IPS DF 4.7 (cell line): ENCODE measurements at regions not wholly inside any gene's neighbourhood (a gene's known extent, or its start where the extent isn't known, plus 50 kb on each side); places are given as distances from the start of the nearest gene placed in this dataset.
"Not testable (repeated sequence)": the region's sequence is repeated elsewhere in the genome, so short reads cannot be mapped to it uniquely, and the experiment has no call there.

Experiments used
- DNase-seq: peaks from one replicate; pipeline ENCODE4 v3.0.0-alpha.2; 2013; ENCODE audit warnings: low spot score; ENCODE audit errors: extremely low read depth

DNA sequence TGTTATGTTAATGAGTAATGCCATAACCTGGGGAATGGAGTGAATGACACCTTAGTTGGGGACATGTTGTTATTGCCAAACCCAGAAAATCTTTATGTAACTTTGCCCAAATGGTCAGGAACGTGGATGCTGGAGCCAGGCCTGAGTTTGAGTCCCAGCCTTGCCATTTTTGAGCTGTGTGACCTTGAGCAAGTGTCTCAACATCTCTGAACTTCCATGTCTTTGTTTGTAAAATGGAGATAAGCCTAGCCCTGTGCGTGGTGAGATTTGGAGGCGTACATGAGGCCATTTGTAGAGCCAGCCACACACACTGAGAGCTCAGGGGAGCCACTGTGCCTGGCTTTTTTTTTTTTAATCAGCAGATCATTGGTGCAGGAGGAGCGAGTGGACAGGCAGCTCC, 247.3 kb downstream of the FOXL1 start:
- DNase-seq = no peak

DNA sequence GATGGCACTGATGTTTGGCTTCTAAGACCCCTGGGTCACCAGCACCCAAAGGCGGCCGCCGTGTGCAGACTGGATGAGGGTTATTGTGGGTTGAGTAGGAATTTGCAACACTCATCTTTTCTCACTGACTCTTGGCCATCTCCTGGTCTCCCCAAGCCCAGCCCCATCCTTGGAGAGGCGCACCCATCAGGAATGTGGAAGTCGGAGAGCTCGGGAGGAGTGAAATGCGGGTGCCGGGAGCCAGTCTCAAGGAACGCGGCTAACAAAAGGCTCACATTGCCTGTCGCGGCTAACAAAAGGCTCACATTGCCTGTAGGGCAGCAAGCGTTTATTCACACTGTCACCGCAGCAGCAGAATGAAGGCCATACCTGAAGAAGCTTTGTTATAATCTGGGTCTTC, 248.6 kb downstream of the FOXL1 start:
- DNase-seq = no peak

DNA sequence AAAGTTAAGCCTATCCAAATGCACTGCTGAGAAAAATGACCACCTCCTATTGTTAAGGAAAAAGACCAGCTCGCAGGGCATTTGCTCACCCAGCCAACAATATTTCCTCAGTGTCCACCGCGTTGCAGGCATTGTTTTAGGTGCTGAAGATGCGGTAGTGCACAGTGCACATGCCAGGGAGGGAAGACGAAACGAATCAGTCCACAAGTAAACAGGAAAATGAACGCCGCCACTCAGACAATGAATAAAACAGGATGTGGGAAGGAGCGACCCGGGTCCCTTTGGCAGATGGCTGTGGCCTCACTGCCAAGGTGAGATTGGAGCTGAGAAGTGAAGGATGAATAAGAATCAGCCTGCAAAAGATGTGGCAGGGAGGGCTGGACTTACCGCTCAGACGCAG, 249.2 kb downstream of the FOXL1 start:
- DNase-seq = no peak

DNA sequence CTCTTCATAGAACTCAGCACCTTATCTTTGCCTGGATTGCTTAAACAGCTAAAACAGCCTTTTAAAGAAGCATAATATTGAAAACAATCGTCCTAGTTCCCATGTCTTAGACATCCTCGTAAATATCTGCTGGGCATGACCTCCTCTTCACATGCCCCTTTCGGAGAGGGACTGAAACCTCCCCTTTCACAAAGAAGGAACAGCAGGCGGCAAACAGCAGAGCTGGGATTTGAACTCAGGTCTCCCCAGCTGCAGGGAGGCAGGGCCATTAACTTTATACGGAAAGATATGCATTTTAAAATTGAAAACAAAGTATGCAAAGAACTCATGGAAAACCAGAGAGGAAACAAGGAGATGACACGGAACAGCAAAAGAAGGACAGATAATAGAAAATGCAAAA, 249.9 kb downstream of the FOXL1 start:
- no peak for DNase-seq

DNA sequence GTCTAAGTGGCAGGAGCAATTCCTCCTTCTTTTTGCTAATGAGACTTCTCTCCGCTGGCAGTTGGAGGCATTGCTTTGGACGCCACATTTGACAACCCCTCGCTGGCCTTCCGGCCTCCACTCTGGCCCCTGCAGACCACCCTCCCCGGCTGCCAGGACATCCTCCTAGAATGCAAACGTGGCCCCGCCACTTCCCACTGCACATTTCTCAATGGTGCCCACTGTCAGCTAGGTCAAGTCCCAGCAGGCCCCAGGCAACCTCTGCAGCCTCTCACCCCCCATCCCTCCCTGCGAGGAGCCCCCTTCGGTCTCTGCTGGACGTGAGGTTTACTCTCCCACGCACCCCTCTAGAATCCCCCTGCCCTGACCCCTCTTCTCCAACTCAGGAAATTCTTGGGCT, 250.3 kb downstream of the FOXL1 start:
- DNase-seq = no peak

GRCh38 chr16:86831366-86831765, 253.0 kb downstream of the FOXL1 start:
- no peak for DNase-seq

DNA sequence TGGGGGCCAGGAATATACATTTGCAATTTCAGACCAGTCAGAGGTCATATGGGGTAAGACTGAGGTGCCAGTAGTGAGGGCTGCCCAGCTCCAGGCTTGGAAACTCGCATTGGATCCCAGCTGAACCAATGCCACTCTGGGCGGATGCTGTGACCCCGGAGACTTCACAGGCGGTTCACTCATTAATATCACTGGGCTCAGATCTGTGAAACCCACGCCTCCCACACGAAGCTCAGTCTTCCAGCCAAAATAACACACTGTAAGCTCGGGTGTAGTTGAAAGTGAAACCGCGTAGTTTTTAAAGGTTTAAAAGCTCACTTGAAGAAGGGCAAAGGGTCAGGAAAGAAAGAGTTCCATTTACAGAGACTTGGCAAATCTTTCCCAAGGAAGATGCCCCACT, 254.8 kb downstream of the FOXL1 start:
- DNase-seq = no peak

DNA sequence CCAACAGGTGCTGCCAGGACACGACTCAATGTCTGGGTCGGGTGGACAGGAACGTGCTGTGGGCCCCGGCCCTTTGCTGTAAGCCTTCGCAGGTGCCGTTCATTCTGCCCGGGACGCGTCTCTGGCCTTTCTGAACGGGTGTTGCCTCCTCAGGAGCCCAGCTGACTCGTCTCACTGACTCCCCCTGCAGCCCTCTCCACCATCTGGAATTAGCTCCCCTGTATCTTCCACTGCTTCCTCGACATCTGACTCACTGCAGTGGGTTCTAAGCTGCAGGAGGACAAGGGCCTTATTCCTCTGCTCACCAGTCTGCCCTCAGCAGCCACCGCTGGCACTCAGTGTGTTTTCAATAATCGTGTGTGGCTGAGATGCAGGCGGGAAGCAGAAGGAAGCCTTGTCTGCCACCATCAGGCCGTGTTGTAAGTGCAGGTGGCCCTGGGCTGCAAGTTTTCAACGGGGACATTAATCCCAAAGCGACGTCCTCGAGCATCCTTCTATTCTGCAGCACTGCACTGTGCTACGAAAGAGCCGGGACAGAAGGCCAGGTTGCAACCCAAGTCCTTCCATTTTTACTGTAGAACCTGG, 256.2 kb downstream of the FOXL1 start:
- no peak for DNase-seq

GRCh38 chr16:86835982-86836381, 257.6 kb downstream of the FOXL1 start:
- DNase-seq = no peak

GRCh38 chr16:86836503-86837129, 258.3 kb downstream of the FOXL1 start:
- DNase-seq = no peak

- no peak for DNase-seq
These were observed 265.5 kb downstream of the FOXL1 start for GRCh38 chr16:86843812-86844211.

DNA sequence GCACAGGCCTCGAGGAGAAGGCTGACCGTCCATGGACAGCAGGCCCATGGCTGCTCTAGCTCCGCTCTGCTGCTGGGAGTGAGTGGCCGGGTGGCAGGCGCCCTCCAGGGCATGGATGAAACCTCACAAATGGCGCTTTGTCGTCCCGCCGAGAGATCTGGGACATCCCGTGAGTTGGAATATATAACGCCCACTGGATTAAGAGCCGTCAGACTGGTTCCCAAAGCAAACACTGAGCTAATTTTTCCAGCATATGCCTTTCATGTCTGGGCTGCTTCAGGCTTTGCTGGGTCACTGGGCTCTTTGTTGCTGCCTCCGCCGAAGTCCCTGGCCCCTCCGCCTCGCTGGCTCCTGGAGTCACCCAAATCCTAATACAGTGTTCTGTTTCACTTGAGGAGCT, 266.3 kb downstream of the FOXL1 start:
- no peak for DNase-seq

- no peak for DNase-seq
These were observed 267.8 kb downstream of the FOXL1 start for GRCh38 chr16:86846136-86846535.

- no peak for DNase-seq
These were observed 270.5 kb downstream of the FOXL1 start for GRCh38 chr16:86848821-86849220.

- no peak for DNase-seq
These were observed 272.3 kb downstream of the FOXL1 start for GRCh38 chr16:86850670-86851069.

DNA sequence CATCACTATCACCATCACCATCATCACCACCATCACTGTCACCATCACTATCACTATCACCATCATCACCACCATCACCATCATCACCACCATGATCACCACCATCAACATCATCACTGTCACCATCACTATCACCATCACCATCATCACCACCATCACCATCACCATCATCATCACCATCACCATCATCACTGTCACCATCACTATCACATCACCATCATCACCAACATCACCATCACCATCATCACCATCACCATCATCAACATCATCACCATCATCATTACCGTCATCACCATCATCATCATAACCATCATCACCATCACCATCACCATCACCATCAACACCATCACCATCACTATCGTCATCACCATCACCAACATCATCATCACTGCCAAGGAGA, 273.8 kb downstream of the FOXL1 start:
- DNase-seq = no peak

DNA sequence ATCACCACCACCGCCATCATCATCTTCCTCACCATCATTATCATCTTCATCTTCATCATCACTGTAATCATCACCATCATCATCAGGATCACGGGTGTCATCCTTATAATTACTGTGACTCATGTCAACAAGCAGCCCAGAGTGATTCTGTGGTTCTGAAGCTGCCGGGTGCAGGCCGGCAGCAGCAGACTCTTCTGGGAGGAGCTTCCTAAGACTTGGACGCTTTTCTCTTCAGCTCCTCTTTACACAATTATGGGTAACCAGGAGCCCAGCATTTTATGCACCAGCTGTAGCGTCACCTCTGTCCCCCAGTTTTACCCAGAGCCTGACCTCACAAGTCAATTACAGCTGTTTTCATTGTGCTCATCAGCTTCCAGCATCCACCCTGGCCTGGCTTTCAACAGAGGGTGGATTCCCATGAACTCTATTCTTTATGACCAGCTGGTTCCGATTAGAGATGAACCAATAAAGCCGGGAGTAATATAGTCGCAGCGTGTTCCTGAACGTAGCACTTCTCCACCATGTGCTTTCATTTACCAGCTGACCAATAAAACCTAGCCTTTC, 275.8 kb downstream of the FOXL1 start:
- no peak for DNase-seq

GRCh38 chr16:86854626-86855294, 276.4 kb downstream of the FOXL1 start:
- DNase-seq = no peak

- no peak for DNase-seq
These were observed 278.7 kb downstream of the FOXL1 start for GRCh38 chr16:86856946-86857586.

GRCh38 chr16:86857807-86858206, 279.5 kb downstream of the FOXL1 start:
- DNase-seq = no peak

DNA sequence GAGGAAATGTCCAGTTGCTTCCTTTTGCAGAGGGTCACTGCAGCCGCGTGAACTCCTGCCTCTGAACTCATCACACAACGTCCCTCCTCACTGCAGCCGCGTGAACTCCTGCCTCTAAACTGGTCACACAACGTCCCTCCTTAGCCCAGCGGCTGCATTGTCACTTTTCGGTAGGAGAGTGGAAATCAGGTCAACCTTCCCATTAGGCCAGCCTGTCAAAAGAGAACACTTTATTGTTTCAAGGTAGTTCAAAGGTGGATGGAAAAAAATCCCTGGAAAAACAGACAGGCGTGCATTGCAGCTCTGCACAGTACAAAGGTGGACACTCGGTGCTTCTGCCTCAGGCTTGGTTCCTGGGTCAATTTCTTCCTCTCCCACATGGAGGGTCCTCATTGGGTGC, 280.2 kb downstream of the FOXL1 start:
- DNase-seq = no peak

DNA sequence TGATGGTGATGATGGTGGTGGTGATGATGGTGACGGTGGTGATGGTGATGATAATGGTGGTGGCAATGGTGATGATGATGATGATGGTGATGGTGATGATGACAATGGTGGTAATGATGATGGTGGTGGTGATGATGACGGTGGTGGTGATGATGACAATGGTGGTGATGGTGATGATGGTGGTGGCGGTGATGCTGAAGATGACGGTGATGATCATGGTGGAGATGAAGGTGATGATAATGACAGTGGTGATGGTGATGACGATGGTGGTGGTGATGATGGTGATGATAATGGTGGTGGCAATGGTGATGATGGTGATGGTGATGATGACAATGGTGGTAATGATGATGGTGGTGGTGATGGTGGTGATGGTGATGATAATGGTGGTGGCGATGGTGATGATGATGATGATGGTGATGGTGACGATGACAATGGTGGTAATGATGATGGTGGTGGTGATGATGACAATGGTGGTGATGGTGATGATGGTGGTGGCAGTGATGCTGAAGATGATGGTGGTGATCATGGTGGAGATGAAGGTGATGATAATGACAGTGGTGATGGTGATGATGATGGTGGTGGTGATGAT, 283.0 kb downstream of the FOXL1 start:
- not testable (repeated sequence) for DNase-seq
